Activated CD8-positive, alpha-beta memory T cell treated with anti-CD3 and anti-CD28 coated beads for 24 hours (primary cell): ENCODE measurements at regions not wholly inside any gene's neighbourhood (a gene's known extent, or its start where the extent isn't known, plus 50 kb on each side); places are given as distances from the start of the nearest gene placed in this dataset.

Source experiments
- DNase-seq: peaks from one replicate; pipeline ENCODE4 v3.0.0-alpha.2; 2020

DNA sequence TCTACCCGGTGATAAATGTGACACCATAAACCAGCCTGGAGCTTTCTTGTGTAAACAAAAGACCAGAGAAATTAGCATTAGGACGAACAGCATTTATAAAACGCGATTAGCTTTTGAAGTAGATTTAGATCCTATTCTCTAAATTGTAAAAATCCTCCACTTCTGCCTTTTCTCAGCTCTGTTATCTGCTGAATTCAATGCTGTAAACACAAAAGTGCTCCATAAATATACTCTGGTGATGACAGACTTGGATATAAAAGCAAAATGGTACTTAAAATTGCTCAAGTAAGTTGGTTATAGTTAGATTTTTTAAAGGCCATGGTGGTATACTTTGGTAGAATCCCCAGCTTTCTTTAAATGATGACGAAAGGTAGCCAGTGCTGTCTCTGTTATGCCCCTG is 114.6 kb upstream of the RMST start:
- DNase-seq, result no peak

DNA sequence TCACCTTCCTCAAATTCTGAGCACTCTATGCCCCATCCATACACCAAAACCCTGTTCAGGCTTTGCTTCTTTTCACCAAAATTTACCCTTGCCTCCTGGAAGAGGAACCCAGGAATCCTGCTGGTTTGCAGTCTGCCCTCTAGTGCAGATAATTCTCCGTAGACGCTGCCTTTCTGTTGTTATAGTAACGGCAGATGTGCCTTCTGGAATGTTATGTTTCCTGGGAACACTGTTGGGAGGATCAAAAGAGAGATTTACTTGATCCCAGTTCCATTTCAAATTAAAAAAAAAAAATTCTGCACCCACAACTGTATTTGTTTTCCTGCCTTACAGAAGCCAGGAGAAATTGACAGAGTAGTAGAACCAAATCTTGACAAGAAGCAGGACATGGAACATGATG is 104.2 kb upstream of the RMST start:
- no peak for DNase-seq

- DNase-seq, result no peak
Measured at GRCh38 chr12:97359021-97359690, 103.4 kb upstream of the RMST start.

DNA sequence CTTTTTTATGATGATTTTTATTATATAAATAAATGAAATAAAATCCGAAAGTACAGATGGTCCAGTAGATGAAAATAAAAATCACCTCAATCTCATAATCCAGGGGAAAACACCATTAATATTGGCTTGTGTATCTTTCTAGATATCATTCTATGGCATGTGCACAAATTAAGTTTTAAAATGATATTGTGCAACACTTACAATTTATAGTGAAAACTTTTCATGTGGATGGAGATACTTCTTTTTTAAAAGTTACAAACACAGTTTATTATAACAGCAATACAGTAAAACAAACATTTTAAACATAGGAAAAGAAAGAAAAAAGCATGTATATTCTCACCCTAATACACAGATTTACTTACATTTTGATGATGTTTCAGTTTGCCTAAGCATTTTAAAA is 98.9 kb upstream of the RMST start:
- DNase-seq, result no peak

GRCh38 chr12:97368462-97369163 is 94.0 kb upstream of the RMST start:
- no peak for DNase-seq

- DNase-seq, result no peak
Measured at GRCh38 chr12:97375310-97375709, 87.3 kb upstream of the RMST start.

DNA sequence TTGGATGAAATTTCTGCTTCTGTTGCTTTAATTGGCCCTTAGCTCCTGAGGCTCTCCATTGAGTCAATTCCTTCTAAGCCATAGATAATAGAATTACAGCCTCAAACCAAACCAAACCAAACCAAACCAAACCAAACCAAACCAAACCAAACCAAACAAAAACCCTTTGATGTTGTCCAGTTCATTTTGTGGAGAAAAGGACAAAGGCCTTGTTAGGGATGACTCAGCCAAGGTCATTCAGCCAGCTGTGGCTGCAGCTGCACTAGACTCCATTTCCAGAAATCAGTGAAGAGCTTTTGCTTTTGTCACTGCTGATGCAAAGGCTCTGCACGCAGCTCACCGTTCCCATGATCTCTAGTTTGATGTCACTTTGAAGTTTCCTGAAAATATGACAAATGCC is 82.2 kb upstream of the RMST start:
- DNase-seq, result no peak

DNA sequence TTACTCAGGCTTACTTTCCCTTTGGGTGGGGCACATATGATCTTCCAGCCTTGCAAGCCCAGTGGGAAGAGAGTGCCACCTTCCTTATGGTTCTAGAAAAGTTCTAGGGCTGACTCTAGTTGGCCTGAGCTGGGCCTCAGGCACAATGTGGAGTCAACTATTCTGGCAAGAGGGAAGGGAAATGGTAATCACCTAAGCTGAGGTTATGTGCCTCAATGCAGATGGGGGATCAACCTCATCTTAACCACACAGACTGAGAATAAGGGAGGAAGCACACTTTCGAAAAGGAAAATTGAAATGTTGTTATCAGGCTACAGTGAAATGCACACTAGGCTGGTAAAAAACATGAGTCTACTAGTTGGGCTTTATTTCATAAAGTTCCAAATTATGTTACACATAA is 77.5 kb upstream of the RMST start:
- no peak for DNase-seq

DNA sequence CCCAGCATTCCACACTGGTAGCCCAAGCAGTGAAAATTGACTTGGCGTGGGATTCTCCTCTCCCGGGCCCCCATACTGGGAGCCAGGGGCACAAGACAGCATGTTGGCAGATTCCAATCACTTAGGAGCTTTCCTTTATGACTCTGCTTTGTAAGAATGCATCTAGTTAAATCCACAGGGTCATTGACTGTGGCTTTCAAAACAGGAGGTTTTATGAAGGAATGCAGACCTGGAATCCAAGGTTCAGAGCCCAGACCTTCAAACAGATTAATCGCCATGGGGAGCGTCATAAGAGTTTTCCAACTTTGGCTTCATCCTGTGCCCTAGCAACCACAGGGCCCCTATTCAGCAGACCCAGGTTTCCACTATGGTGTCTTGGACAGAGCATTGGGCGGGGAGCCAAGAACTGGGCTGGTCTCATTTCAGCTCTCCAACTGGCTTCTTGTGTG is 76.4 kb upstream of the RMST start:
- no peak for DNase-seq

GRCh38 chr12:97387844-97388243 is 74.8 kb upstream of the RMST start:
- DNase-seq, result no peak

DNA sequence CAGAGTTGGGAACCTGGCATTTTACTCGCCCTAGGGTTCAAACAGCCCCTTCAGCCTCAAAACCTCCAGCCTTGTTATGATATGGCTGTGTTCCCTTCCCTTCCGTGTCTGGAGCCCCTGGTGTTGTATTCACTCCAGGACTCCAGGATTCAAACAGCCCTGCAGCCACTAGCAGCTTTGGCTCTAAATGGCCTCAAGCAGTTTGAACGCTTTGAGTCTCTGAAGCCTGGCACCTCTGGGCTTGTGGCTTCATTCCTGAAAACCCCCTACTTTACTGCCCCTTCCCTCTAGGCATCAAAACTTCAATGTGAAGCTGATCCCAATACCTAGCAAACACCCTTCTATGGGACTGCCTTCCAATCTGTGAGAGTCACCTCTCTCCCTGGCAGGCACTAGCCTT is 67.9 kb upstream of the RMST start:
- DNase-seq, result no peak

DNA sequence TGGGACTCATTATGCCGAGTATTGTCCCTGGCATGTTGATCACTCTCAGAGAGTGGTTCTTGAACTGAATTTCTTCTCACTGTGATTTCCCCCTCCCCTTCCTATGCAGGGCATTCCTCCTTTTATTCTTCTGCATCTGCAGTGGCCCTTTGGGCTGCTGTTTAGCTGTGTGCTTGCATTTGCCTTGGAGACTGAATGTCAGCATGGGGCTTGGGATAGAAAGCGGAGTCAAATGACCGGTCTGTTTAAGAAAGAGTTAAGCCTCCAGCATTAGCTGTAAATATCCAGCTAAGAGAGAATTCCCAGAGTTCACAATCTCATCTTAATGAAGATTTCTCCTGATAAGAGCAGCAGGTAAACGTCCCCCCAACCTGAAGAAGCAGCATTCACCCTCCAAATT is 65.6 kb upstream of the RMST start:
- no peak for DNase-seq

DNA sequence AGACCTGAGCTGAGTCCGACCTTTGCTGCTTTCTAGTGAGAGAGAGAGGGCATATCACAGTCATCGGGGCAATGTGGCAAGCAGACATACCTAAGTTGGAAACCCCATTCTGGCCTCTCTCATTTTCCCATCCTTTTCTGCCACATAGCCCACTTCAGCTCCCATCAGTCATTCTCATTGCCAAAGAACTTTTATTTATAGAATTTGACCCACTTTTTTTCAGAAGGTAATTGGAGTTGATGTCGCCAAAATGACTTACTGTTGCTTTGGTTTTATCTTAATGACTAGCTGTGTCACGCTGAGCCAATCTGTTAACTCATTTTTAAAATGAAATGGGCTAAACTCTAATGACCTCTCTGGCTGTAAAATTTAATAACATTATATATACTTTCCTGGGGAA is 63.9 kb upstream of the RMST start:
- DNase-seq, result no peak

DNA sequence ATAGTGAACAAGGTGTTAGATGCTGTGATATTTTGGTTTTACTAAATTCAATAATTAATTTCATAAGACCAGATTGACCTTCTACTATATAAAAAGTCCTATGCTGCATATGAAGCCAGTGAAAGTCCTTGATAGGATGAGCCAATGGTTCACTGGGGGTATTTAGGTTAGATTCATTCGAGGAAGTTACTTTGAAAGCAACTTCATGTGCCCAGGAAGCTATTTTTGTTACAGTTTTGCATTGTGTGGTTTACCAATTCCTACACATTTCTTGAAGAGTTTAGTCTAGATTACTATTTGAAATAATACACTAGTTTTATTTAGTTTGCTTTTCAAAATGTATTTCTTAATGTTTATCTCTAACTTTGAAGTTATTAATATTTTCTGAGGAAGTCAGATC is 58.5 kb upstream of the RMST start:
- no peak for DNase-seq

- DNase-seq, result no peak
Measured at GRCh38 chr12:97404543-97404942, 58.1 kb upstream of the RMST start.

DNA sequence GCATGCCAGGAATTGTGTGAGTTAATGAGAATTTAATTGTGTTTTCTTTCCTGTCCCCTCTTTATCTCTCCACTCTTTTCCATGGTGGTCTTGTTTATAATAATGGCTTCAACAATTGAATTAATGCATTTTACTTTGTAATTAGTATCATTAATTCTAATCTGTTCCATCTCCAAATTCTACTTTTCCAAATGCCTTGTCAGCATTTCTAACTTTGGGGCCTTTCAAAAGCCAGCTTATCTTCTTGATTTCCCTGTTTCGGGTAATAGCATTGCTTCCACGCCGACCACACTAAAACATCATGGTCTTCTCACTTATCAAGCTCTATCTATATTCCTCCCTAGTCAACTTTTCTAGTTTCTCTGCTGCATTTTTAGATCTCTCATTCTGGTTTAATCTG is 54.2 kb upstream of the RMST start:
- no peak for DNase-seq

DNA sequence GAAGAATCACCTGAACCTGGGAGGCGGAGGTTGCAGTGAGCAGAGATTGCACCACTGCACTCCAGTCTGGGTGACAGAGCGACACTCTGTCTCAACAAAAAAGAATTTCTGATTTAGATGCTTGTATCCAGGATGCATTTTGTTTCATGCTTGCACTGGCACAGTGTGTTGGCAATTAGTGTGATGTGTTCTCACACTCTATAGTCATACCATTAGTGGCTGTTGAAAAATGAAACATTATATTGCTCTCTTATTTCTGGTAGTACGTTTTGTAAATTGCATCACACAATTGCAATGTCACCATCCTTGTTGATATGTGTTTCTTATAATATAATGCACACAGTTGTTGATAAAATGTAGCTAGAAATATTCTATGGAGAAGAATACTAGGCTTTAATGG is 51.3 kb upstream of the RMST start:
- no peak for DNase-seq
